HG02885 (cell line): ENCODE measurements at regions not wholly inside any gene's neighbourhood (a gene's known extent, or its start where the extent isn't known, plus 50 kb on each side); places are given as distances from the start of the nearest gene placed in this dataset.
"Not testable (repeated sequence)": the region's sequence is repeated elsewhere in the genome, so short reads cannot be mapped to it uniquely, and the experiment has no call there.

Experiments used
- ATAC-seq: cut with Tn5 transposase; IDR thresholded peaks from one replicate; pipeline ENCODE4 v1.9.1; 2021; ENCODE audit warnings: mild to moderate bottlenecking; ENCODE audit not compliant: unreplicated experiment, poor library complexity

DNA sequence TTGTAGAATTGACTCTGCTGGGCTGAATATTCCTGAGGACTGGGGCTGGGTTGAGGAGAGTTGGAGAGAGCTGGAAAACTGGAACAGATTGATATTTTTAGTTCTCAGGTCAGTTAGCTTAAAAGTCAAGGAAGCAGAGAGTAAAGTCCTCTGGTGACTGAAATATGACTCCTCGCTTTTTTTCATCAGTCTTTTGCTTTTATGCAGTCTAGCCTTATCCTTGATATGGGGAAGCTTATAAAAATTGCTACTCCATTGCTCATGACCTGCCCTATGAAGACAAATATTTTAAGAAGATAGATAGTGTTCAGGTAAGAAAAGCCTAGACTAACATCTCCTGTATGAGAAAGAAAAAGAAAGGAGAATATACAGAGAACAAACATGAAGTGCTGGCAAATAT is 152.7 kb downstream of the C4orf33 start:
- ATAC-seq = no peak

- no peak for ATAC-seq
Observed at GRCh38 chr4:129254126-129254525, 158.2 kb downstream of the C4orf33 start.

DNA sequence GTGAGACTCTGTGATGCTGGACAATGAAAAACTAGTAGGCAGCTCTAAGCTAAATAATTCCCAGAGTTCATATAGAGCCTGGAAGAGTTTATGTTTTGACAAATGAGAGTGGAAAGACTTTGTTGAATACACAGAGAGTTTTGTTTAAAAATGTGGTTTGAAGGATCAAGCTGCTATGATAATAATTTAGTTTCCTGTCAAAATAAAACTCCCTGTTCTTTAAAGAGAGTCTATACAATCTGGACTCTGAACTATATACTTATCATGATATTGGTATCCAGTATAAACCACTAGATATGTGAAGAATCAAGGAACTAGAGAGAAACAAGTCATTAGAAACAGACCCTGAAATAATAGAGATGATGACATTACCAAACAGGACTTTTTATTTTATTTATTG is 158.6 kb downstream of the C4orf33 start:
- ATAC-seq = no peak

GRCh38 chr4:129261584-129261983 is 165.6 kb downstream of the C4orf33 start:
- no peak for ATAC-seq

DNA sequence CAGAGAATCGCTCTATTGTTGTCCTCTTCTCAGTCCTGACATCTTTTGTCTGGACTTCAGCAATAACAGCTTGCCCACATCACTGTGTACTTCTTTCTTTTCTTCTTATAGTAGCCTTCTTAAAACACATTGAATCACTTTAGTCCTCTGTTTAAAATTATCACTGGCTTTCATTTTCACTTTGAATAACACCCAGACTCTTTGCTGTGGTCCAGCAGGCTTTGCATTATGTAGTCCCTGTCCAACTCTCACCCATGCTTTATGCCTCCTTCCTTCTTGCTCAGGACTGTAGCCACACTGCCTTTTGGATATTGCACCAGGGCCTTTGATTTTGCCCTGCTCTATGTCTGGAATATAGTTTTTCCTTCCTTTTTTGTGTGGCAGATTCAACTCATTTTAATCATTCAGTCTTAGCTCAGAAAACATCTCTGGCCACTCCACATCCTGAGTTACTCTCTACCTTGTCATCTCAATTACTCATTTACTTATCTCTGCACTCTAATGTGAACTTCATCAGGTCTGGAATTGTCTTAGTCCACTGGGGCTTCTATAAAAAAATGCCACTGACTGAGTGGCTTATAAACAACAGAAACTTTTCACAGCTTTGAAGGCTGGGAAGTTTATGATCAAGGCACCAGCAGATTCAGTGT is 168.2 kb downstream of the C4orf33 start:
- peak; percentile 98 for ATAC-seq

GRCh38 chr4:129278868-129279267 is 182.9 kb downstream of the C4orf33 start:
- ATAC-seq = no peak

- ATAC-seq = no peak
Observed at GRCh38 chr4:129282293-129282692, 186.3 kb downstream of the C4orf33 start.

DNA sequence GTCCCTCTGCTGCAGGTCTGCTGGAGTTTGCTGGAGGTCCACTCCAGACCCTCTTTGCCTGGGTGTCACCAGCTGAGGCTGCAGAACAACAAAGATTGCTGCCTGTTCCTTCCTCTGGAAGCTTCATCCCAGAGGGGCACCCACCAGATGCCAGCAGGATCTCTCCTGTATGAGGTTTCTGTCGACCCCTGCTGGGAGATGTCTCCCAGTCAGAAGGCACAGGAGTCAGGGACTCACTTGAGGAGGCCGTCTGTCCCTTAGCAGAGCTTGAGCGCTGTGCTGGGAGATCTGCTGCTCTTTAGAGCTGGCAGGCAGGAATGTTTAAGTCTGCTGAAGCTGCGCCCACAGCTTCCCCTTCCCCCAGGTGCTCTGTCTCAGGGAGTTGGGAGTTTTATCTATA is 196.2 kb downstream of the C4orf33 start:
- ATAC-seq = not testable (repeated sequence)

DNA sequence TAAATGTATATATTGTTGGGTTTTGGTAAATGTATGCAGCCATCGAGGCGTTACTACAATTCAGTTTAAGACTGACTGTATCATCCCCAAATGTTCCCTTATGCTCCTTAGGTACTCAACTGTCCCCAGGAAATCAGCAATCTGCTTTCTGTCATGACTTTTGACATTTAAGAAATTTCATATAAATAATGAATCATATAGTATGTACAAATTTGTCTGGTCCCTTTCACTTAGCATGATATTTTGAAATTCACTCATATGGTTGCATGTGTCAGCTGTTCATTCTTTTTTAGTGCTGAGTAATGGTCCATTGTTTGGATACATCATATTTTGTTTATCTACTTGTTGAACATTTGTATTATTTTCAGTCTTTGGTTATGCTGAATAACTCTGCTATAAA is 218.8 kb downstream of the C4orf33 start:
- no peak for ATAC-seq

- ATAC-seq = no peak
Observed at GRCh38 chr4:129322920-129323319, 227.0 kb downstream of the C4orf33 start.

GRCh38 chr4:129323658-129324057 is 227.7 kb downstream of the C4orf33 start:
- no peak for ATAC-seq

GRCh38 chr4:129326571-129327460 is 230.9 kb downstream of the C4orf33 start:
- no peak for ATAC-seq

DNA sequence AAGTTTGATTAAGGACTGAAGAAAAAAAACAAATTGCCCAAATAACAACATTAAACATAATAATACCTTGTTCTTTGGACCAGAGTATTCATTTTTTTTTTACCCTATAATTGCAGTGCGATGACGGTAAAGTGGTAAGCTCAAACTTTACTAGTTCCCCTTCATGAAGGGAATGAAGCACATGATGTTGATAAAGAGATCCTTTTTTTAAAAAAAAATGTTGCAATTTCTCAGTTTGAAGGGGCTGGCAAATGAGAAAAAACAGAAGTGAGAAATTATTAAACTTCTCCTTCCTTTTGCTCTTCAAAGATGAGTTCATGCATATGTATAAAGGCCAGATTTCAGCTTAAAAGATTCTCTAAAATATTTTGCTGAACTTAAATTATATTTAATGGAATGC is 231.7 kb downstream of the C4orf33 start:
- no peak for ATAC-seq

DNA sequence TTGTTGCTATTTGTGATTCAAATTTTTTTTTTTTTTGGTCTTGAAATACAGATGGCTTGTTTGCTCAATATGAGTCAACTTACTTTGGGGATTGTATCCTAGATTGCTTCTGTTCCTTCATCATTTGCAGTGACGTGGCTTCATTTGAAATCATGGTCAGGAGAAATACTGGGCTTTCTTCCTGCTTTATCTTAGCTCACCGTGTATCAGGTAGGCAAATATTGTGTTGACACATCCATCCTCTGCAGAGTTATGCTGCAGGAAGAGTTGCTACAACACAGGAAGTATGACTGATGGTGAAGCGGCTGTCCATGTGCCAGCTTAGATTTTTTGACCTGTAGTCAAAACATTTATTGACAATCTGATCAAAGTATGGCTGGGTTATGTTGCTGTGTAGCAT is 232.2 kb downstream of the C4orf33 start:
- ATAC-seq = no peak

GRCh38 chr4:129334136-129334535 is 238.2 kb downstream of the C4orf33 start:
- ATAC-seq = no peak

- no peak for ATAC-seq
Observed at GRCh38 chr4:129335276-129335675, 239.3 kb downstream of the C4orf33 start.

DNA sequence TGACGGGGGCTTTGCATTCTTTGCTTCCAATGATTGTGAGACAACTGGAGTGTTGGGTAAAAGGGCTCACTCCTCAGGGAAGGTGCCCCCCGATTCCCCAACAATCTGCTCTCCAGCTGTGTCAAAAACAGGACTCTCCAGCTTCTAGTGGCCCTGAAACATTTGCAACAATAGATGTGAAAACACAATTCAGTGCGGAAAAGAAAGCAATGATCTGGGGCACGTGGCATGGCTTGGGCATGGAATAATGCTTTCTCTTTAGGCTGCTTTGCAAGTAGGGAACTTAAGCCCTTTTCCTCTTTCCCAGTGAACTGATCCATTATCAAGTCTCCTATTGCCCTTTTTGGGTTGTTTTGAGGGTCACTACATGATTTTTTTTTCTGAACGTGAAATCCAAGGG is 239.9 kb downstream of the C4orf33 start:
- ATAC-seq = no peak

DNA sequence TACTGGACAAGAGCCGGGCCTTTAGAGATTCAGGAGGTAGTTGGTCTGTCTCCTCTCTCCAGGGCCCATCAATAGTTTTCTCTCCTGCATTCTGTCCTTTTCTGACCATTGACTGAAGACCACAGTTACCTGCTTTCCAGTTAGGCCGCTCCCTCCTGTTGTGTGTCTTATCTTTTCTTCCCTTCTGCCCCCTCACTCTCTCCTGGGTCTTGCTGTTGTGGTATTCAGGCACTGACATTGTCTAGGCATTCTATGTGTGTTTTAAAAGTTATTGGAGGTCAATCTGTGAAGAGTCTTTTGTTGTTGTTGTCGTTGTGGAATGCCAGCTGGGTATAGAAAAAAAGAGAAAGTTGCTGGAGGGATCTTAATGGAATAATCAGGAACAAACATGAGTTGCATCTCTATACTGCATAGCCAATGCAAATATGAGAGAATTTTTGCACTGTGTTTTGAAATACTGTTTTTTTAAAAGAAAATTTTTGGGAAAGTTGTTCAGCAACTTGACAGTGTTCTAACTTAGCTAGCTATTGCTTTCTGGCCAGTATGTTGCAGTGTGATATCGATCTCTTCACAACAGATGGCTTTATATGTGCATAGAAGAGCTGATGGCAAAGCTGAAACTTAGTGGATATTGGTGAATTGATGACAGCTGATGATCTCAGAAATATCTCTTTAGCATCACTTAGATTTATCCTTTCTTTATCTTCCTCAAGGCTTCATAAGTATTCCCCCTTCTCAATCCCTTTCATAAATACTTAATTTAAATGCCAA is 240.7 kb downstream of the C4orf33 start:
- no peak for ATAC-seq

DNA sequence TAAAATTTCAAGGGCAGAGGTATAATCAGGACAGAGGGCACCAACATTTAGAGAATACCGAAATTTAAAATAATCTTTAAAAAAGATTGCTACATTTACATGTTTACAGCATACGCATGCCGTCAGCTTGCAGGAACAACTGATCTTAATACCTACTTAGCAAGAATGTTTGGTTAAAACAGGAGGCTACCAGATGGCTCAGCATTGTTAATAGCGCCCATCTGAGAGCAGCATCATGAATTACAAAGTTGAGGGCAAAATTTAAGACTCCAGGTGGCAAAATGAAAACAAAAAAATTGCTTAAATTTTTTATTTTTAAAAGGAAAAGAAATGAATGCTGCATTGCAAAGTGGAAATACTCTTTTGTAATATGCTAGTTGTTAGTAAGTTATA is 241.3 kb downstream of the C4orf33 start:
- ATAC-seq = no peak

DNA sequence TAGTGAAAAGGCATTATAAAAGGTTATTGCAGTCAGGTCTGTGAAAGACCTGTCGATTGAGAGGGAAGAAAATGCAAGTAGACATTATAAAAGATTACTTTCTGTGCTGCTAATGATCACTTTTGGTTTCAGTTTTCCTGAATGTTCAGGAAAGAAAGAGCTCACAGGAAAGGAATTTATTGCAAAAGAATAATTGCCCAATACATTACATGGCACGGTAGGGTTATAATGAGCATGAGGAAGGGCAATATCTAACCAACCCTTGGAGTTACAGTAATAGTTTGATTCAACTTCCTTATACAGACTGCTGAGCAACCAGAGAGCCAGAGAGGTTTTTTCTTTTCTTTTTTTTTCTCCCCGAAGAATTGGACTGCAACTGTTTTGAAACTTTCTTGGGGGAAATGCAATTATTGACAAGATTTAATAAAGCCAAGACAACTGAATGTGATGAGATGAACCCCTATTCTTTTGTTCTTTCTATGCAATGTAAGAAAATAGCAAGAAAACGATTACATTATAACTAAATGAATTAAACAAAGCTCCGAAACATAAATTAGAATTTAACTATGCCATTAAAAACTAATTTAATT is 247.0 kb downstream of the C4orf33 start:
- no peak for ATAC-seq

- ATAC-seq = peak; percentile 87
Observed at GRCh38 chr4:129344058-129344457, 248.1 kb downstream of the C4orf33 start.
